Thyroid gland (tissue), 4 donors: ENCODE measurements at regions not wholly inside any gene's neighbourhood (a gene's known extent, or its start where the extent isn't known, plus 50 kb on each side); places are given as distances from the start of the nearest gene placed in this dataset.

Experiments
- POLR2A ChIP-seq, 2 donors: fragments of 450-650 bp; IDR thresholded peaks; one replicate each; pipeline ENCODE4 v1.6.1; 2017; ENCODE audit warnings: antibody characterized with exemption in 2 of 2, mild to moderate bottlenecking in 2 of 2, moderate library complexity in 1 of 2
- TF ChIP-seq, protein P1 (sequence below), 6 experiments: fragments of 200-600 bp in 3 of 6; fragments of 450-650 bp in 3 of 6; sonication (generic) in 3 of 6; IDR thresholded peaks; one replicate each; pipeline ENCODE4 v1.5.1; 2016 to 2019; ENCODE audit warnings: antibody characterized with exemption in 6 of 6, mild to moderate bottlenecking in 2 of 6, inconsistent platforms in 1 of 6, moderate library complexity in 1 of 6

DNA sequence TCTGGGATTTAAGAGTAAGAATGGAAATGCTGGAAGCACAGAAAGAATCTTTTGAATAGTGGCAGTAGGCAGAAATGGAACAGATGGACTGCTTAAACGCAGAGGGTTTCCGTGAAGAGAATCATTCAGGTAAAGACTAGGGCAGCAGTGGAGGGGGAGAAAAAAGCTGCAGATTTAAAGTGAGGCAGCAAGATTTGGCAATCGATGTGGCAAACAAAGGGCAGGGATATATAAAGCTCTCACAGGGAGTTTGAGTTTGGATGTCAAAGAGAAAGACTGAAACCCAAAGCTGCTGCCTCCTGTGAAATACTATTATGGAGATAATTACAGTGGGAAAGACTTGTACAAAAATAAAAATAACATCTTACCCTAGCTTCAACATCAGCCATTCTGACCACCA, 384.0 kb downstream of the CENPC start:
- no peak for TF ChIP-seq POLR2A (IDR thresholded peaks at IDR 0.05)
- TF ChIP-seq, protein P1, sequence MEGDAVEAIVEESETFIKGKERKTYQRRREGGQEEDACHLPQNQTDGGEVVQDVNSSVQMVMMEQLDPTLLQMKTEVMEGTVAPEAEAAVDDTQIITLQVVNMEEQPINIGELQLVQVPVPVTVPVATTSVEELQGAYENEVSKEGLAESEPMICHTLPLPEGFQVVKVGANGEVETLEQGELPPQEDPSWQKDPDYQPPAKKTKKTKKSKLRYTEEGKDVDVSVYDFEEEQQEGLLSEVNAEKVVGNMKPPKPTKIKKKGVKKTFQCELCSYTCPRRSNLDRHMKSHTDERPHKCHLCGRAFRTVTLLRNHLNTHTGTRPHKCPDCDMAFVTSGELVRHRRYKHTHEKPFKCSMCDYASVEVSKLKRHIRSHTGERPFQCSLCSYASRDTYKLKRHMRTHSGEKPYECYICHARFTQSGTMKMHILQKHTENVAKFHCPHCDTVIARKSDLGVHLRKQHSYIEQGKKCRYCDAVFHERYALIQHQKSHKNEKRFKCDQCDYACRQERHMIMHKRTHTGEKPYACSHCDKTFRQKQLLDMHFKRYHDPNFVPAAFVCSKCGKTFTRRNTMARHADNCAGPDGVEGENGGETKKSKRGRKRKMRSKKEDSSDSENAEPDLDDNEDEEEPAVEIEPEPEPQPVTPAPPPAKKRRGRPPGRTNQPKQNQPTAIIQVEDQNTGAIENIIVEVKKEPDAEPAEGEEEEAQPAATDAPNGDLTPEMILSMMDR (IDR thresholded peaks at IDR 0.05): no peak
